ENCODE measurements at regions not wholly inside any gene's neighbourhood (a gene's known extent, or its start where the extent isn't known, plus 50 kb on each side); places are given as distances from the start of the nearest gene placed in this dataset.
"Not testable (repeated sequence)": the region's sequence is repeated elsewhere in the genome, so short reads cannot be mapped to it uniquely, and the experiment has no call there.

GRCh38 chr3:109995377-109995776, 658.0 kb upstream of the DPPA4 start:
- no peaks in the 10 kb centered on the region for H3K4me1 ChIP-seq (ENCODE audit: control insufficient read depth in 4 of 4, insufficient read depth in 4 of 4, low read length in 3 of 4)
- H3K27ac ChIP-seq (ENCODE audit: low read depth in 1 of 2, low read length in 2 of 2) = no peak overlapping the region
- DNase-seq (ENCODE audit: low spot score) = no peak
- no peak overlapping the region for H3K9ac ChIP-seq (ENCODE audit: low read depth in 1 of 2, low read length in 2 of 2)
- no peak overlapping the region for H3K4me3 ChIP-seq (ENCODE audit: low read depth in 1 of 3, low read length in 3 of 3)
- H3K36me3 ChIP-seq (ENCODE audit: control insufficient read depth in 4 of 4, insufficient read depth in 3 of 4, low read depth in 1 of 4, low read length in 3 of 4) = no peaks in the 10 kb centered on the region
- H3K27me3 ChIP-seq (ENCODE audit: control insufficient read depth in 4 of 4, insufficient read depth in 4 of 4, low read length in 3 of 4) = no peaks in the 10 kb centered on the region
- H3K9me3 ChIP-seq (ENCODE audit: control insufficient read depth in 4 of 4, low read length in 3 of 4) = no peaks in the 10 kb centered on the region
- no peak for TF ChIP-seq RAD21 (IDR thresholded peaks at IDR 0.05)
- TF ChIP-seq MAX (IDR thresholded peaks at IDR 0.05) = no peak
- no peak for TF ChIP-seq YY1 (IDR thresholded peaks at IDR 0.05)
- TF ChIP-seq ZBTB33 (IDR thresholded peaks at IDR 0.05) = no peak
- TF ChIP-seq FOXA2 (IDR thresholded peaks at IDR 0.05) = no peak
- TF ChIP-seq NR2F2 (IDR thresholded peaks at IDR 0.05) = no peak
- TF ChIP-seq GABPA (IDR thresholded peaks at IDR 0.05 in 1 of 2, conservative IDR thresholded peaks at IDR 0.05 in 1 of 2) = no peak
- TF ChIP-seq RXRA (IDR thresholded peaks at IDR 0.05) = no peak
- TF ChIP-seq HNF4G (IDR thresholded peaks at IDR 0.05) = no peak
- TF ChIP-seq ATF3 (IDR thresholded peaks at IDR 0.05) = no peak
- TF ChIP-seq JUND (IDR thresholded peaks at IDR 0.05) = no peak
- TF ChIP-seq FOXA1 (IDR thresholded peaks at IDR 0.05) = no peak
- no peak for TF ChIP-seq SP1 (IDR thresholded peaks at IDR 0.05)
- no peak for TF ChIP-seq TAF1 (conservative IDR thresholded peaks at IDR 0.05)
- no peak for TF ChIP-seq HNF4A (conservative IDR thresholded peaks at IDR 0.05)
- no peak for TF ChIP-seq REST (IDR thresholded peaks at IDR 0.05)

- WGBS = 89% methylated on average over 4 of the region's 4 CpGs
- H3K27me3 ChIP-seq (ENCODE audit: control insufficient read depth in 4 of 4, insufficient read depth in 4 of 4, low read length in 3 of 4) = not testable (repeated sequence)
Observed at GRCh38 chr3:110001905-110002304, 664.6 kb upstream of the DPPA4 start.

More at GRCh38 chr3:110001905-110002304, 664.6 kb upstream of the DPPA4 start:
- not testable (repeated sequence) for H3K4me1 ChIP-seq (ENCODE audit: control insufficient read depth in 4 of 4, insufficient read depth in 4 of 4, low read length in 3 of 4); H3K9ac ChIP-seq (ENCODE audit: low read depth in 1 of 2, low read length in 2 of 2); H3K27ac ChIP-seq (ENCODE audit: low read depth in 1 of 2, low read length in 2 of 2); DNase-seq (ENCODE audit: low spot score); H3K9me3 ChIP-seq (ENCODE audit: control insufficient read depth in 4 of 4, low read length in 3 of 4); H3K4me3 ChIP-seq (ENCODE audit: low read depth in 1 of 3, low read length in 3 of 3); H3K36me3 ChIP-seq (ENCODE audit: control insufficient read depth in 4 of 4, insufficient read depth in 3 of 4, low read depth in 1 of 4, low read length in 3 of 4)
